K562 (cell line): ENCODE measurements at regions not wholly inside any gene's neighbourhood (a gene's known extent, or its start where the extent isn't known, plus 50 kb on each side); places are given as distances from the start of the nearest gene placed in this dataset.

ENCODE experiments used
- ATF4 ChIP-seq: fragments of 450-650 bp; formaldehyde crosslinking; IDR thresholded peaks from 2 replicates; pipeline ENCODE4 v1.4.0; 2022; ENCODE audit warnings: mild to moderate bottlenecking, moderate library complexity
- E2F6 ChIP-seq, 2 experiments: IDR thresholded peaks; 2 replicates each; pipeline ENCODE4 v1.6.1; 2011; ENCODE audit warnings: borderline replicate concordance in 1 of 2, control low read depth in 1 of 2, low read depth in 1 of 2, low read length in 1 of 2, mild to moderate bottlenecking in 1 of 2, mixed read lengths in 1 of 2, moderate library complexity in 1 of 2; ENCODE audit not compliant: insufficient read depth in 1 of 2, insufficient read length in 1 of 2, poor library complexity in 1 of 2, severe bottlenecking in 1 of 2; ENCODE audit errors: extremely low read depth in 1 of 2
- ELF1 ChIP-seq: fragments of 200-800 bp; sonication (Bioruptor generic); IDR thresholded peaks from 2 replicates; pipeline ENCODE4 v1.6.1; 2016; ENCODE audit warnings: missing genetic modification characterization, missing compliant biosample characterization
- HNRNPUL1 ChIP-seq: fragments of 200-400 bp; formaldehyde crosslinking; IDR thresholded peaks from 2 replicates; pipeline ENCODE4 v1.6.1; 2017; ENCODE audit warnings: low read length
- MTA1 ChIP-seq: fragments of 450-650 bp; IDR thresholded peaks from 2 replicates; pipeline ENCODE4 v1.6.1; 2017; ENCODE audit warnings: borderline replicate concordance
- ZNF609 ChIP-seq: sonication (generic); formaldehyde crosslinking; IDR thresholded peaks from 2 replicates; pipeline ENCODE4 v1.8.1; 2023; ENCODE audit warnings: missing genetic modification reagents, mild to moderate bottlenecking, borderline replicate concordance

- TF ChIP-seq ELF1 = no peak
- no peak for TF ChIP-seq MTA1
- TF ChIP-seq HNRNPUL1 = no peak
- TF ChIP-seq ATF4 (CRISPR knock-in tag) = no peak
- TF ChIP-seq E2F6 (IDR thresholded peaks at IDR 0.05; ENCODE audit: borderline replicate concordance in 1 of 2, extremely low read depth in 1 of 2, insufficient read depth in 1 of 2, insufficient read length in 1 of 2, low read depth in 1 of 2, low read length in 1 of 2, poor library complexity in 1 of 2, severe bottlenecking in 1 of 2) = no peak
- TF ChIP-seq ZNF609 (CRISPR knock-in tag) = no peak
These were observed 172.1 kb upstream of the GAS1 start (continued) for GRCh38 chr9:87119328-87119881.
